ENCODE measurements at regions not wholly inside any gene's neighbourhood (a gene's known extent, or its start where the extent isn't known, plus 50 kb on each side); places are given as distances from the start of the nearest gene placed in this dataset.

DNA sequence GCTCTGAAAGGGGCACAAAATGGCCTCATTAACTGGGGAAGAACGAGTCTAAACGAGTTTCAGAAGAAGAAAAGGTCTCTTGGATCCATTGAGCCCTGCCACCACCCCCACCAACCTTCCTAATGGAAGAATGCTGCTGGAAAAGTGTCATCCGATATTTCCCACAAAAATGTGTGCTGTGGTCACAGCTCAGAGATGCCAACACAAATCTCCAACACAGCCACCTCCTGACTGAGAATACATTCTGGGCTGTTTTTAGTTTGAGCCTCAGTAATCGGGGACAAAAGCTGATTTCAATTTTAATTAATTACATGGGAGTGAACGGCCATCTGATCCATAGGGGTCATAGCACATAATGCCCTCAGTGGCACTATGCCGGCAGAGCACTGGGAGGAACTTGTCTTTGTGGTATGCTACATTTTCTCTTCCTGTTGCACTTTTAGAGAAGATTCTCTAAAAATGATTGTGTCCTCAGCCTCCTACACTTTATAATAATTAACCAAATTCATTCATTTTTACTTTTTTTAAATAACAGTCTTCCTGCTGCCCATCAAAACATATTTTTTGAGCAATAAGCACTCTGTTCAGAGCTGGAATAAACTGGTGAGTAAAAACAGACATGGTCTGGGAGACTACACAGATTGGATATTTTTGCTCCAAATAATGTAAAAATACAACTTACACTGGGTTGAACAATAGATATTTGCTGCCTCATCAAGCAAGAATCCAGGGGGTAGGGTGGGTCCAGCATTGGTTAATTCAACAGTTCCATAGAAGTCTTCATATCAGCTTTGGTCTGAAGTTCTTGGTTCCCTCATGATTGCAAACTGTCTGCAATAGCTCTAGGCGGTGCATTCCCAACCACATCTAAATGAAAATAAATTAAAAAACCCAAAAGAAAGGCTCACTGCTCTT is 143.6 kb upstream of the TMEM170B start:
- DNase-seq (ENCODE audit: extremely low read depth, insufficient read length) = no peak
- TF ChIP-seq CTCF (IDR thresholded peaks at IDR 0.05; ENCODE audit: insufficient read depth, low read length, poor library complexity, severe bottlenecking) = no peak
- Histone ChIP-seq H3K4me3 (replicated peaks; ENCODE audit: low read depth, low read length) (no peak overlapping the region), H3K27me3 (replicated peaks; ENCODE audit: control insufficient read depth, insufficient read depth, low read length) (no peaks in the 10 kb centered on the region), H3K36me3 (ENCODE audit: control insufficient read depth, insufficient read depth, low read length) (no peaks in the 10 kb centered on the region)

DNA sequence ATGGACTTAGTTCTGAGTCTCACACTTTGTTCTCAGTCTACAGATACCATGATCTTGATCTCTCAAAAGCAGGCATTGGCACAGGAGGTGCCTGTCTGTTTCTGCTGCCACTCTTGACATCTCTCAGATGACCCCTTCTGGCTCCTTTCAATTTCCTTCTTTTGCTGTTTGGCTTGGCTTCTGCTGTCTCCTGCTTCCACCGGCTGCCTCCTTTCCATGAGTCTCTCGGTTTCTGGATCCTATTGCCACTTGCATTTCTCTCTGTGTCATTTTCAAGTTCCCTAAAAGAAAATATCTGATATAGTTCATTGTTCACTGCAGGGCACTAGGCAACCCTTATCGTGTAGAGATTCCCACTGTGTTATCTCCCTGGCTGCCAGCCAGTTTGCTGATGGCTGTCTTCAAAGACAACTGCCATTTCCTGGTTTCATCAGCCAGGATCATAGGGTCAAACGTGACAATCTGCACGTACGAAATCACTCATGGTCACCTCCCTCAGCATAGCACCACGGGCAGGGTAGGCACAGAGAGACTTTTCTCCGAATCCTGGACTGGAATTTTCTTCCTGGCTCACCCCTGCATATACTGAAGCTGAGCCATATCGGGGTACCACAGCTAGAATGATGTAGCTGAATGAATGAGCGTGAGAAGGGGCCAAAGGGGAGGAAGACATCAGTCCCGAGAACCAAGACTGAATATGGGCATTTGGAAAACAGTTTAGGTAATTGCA is 144.6 kb upstream of the TMEM170B start:
- Histone ChIP-seq H3K36me3 (ENCODE audit: control insufficient read depth, insufficient read depth, low read length) (no peaks in the 10 kb centered on the region), H3K4me3 (replicated peaks; ENCODE audit: low read depth, low read length) (no peak overlapping the region), H3K27me3 (replicated peaks; ENCODE audit: control insufficient read depth, insufficient read depth, low read length) (no peaks in the 10 kb centered on the region)
- DNase-seq (ENCODE audit: extremely low read depth, insufficient read length) = no peak
- TF ChIP-seq CTCF (IDR thresholded peaks at IDR 0.05; ENCODE audit: insufficient read depth, low read length, poor library complexity, severe bottlenecking) = no peak

GRCh38 chr6:11391934-11392777 is 145.4 kb upstream of the TMEM170B start:
- TF ChIP-seq CTCF (IDR thresholded peaks at IDR 0.05; ENCODE audit: insufficient read depth, low read length, poor library complexity, severe bottlenecking) = no peak

DNA sequence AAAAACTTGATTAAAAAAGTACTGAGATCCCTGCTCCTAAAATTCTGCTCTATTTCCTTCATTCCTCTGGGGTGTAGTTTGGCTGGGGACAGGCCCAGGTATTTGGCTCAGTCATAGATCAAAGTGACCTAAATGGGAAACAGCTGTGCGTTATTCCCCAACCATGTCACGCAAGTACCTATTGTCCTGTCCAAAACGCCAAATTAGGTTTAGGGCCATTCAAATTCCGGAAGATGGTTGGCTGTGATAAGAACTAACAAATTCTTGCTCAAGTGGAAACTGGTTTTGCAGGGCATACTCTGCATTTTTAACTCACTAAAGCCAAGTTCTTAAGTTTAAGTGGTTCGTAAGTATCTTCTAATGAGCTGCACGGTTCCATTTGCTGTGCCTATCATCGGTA is 147.6 kb upstream of the TMEM170B start:
- H3K27me3 ChIP-seq (replicated peaks; ENCODE audit: control insufficient read depth, insufficient read depth, low read length) = no peaks in the 10 kb centered on the region
- TF ChIP-seq CTCF (IDR thresholded peaks at IDR 0.05; ENCODE audit: insufficient read depth, low read length, poor library complexity, severe bottlenecking) = no peak
- H3K4me3 ChIP-seq (replicated peaks; ENCODE audit: low read depth, low read length) = no peak overlapping the region
- no peak for DNase-seq (ENCODE audit: extremely low read depth, insufficient read length)
- no peaks in the 10 kb centered on the region for H3K36me3 ChIP-seq (ENCODE audit: control insufficient read depth, insufficient read depth, low read length)

More at GRCh38 chr6:11391934-11392777, 145.4 kb upstream of the TMEM170B start:
- no peak overlapping the region for H3K4me3 ChIP-seq (replicated peaks; ENCODE audit: low read depth, low read length)
- no peaks in the 10 kb centered on the region for H3K36me3 ChIP-seq (ENCODE audit: control insufficient read depth, insufficient read depth, low read length)
- no peaks in the 10 kb centered on the region for H3K27me3 ChIP-seq (replicated peaks; ENCODE audit: control insufficient read depth, insufficient read depth, low read length)
- DNase-seq (ENCODE audit: extremely low read depth, insufficient read length) = no peak

DNA sequence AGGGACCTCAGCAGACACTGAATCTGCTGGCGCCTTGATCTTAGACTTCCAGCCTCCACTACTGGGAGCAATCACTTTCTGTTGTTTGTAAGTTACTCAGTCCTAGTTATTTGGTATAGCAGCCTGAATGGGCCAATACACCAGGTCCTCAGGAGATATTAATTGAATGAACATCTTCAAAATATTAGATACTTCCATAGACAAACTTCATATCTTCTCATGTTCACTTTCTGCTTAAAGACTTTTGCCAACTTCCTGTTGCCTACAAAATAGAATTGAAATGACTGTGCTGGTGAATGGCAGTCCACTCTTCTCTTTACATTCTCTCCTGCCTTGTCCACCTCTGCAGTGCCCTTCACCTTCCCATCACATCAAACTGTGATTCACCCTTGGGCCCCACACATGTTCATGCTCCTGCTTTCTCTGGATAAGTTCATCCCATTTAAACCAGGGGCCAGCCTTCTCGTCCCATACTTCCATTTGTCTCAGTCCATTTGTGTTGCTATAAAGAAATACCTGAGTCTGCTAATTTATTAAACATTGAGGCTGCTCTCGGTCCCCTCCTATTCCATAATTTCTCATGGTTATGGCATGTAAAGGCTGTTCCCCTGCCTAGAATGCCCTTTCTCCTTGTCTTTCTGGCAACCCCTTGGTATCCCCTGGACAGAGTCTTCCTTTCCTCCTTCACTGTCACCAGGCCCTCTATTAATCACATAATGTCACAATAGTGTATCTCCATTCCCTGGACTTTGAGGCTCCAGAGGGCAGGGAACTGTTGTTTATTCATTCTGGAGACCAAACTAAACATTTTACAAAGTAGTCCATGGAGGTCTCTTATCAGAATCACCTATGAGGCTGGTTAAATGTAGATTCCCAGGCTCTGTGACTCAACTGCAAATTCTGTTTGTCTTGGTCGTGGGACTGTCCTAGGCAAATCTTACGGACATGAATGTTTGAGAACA is 148.3 kb upstream of the TMEM170B start:
- no peaks in the 10 kb centered on the region for H3K36me3 ChIP-seq (ENCODE audit: control insufficient read depth, insufficient read depth, low read length)
- H3K27me3 ChIP-seq (replicated peaks; ENCODE audit: control insufficient read depth, insufficient read depth, low read length) = no peaks in the 10 kb centered on the region
- no peak for TF ChIP-seq CTCF (IDR thresholded peaks at IDR 0.05; ENCODE audit: insufficient read depth, low read length, poor library complexity, severe bottlenecking)
- DNase-seq (ENCODE audit: extremely low read depth, insufficient read length) = no peak
- H3K4me3 ChIP-seq (replicated peaks; ENCODE audit: low read depth, low read length) = no peak overlapping the region
